Cardiac fibroblast (primary cell): ENCODE measurements at regions not wholly inside any gene's neighbourhood (a gene's known extent, or its start where the extent isn't known, plus 50 kb on each side); places are given as distances from the start of the nearest gene placed in this dataset.

Experiments
- DNase-seq, 2 donors: peaks; one replicate each; pipeline versions ENCODE4 v3.0.0 to v3.0.0-alpha.2; 2010; ENCODE audit warnings: low read depth in 2 of 2
- H3K4me3 ChIP-seq, 2 donors: replicated peaks in 1 of 2; 1 replicate in 1 of 2; 2 replicates in 1 of 2; pipeline ENCODE4 v1.5.1; 2011; ENCODE audit warnings: low read depth in 2 of 2, low read length in 2 of 2, mild to moderate bottlenecking in 2 of 2, moderate library complexity in 1 of 2
- TF ChIP-seq, protein P1 (sequence below): IDR thresholded peaks from one replicate; pipeline ENCODE4 v1.5.1; 2011; ENCODE audit warnings: low read depth, mild to moderate bottlenecking, low read length, inconsistent platforms

DNA sequence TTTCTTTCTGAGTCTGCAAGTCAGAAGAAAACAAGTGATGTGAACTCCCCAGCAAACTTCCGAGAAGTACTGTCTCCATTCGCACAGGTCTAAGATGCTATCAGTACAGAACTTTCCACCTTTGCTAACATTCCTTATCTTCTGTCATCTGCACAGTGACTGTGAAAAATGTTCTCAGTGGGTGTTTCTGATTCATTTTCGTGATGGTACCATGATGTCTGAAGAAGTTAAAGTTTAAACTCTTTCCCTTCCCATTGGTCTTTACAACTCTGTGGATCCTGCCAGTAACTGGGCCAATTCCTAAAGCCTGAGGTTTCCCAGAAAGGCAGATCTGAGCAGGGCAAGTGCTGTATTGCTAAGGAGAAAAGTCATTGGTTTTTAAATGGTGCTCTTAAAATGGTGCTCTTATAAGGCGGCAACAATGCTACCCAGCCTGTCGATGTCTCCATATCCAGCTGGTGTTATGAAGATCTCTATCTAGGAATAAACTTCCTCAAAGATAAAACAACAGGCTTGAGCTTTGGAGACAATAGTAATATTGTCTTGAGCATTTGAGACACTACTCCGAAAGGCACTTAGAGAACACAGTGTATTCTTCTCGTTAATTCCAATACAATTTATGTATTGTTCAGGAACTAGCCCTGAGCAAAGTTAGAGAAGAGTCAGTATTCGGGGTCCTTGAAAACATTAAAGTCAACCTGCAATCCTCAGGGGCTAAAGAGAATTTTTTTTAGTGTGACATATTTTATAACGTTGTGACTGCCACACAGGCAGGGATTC is 232.3 kb downstream of the OSR1 start:
- H3K4me3 ChIP-seq: no peak overlapping the region
- DNase-seq: no peak
- TF ChIP-seq, protein P1, sequence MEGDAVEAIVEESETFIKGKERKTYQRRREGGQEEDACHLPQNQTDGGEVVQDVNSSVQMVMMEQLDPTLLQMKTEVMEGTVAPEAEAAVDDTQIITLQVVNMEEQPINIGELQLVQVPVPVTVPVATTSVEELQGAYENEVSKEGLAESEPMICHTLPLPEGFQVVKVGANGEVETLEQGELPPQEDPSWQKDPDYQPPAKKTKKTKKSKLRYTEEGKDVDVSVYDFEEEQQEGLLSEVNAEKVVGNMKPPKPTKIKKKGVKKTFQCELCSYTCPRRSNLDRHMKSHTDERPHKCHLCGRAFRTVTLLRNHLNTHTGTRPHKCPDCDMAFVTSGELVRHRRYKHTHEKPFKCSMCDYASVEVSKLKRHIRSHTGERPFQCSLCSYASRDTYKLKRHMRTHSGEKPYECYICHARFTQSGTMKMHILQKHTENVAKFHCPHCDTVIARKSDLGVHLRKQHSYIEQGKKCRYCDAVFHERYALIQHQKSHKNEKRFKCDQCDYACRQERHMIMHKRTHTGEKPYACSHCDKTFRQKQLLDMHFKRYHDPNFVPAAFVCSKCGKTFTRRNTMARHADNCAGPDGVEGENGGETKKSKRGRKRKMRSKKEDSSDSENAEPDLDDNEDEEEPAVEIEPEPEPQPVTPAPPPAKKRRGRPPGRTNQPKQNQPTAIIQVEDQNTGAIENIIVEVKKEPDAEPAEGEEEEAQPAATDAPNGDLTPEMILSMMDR: no peak

GRCh38 chr2:19124135-19124534 is 234.3 kb downstream of the OSR1 start:
- no peak overlapping the region for H3K4me3 ChIP-seq
- TF ChIP-seq, protein P1: no peak
- peak; percentile 42 to 95 for DNase-seq

DNA sequence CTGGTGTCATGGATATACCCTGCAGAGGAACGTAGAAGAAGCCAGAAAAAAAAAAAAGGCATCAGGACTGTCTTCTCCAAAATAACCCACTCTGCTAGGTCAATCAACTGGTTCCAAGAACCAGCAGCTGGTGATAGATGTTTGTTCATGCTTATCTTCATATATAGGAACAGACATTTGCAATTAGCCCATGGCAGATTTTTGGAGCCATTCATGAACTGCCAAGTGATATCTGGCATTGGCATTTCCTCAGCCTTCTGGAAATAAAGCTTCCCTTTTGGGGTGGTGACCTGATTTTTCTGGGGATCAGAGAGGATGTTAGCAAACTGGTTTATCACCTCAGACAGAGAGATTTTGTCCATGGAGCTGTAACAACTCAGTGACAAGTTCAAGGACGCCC is 234.9 kb downstream of the OSR1 start:
- no peak overlapping the region for H3K4me3 ChIP-seq
- no peak for DNase-seq
- TF ChIP-seq, protein P1: no peak

GRCh38 chr2:19122220-19122619 is 236.2 kb downstream of the OSR1 start:
- TF ChIP-seq, protein P1: no peak
- no peak overlapping the region for H3K4me3 ChIP-seq

DNA sequence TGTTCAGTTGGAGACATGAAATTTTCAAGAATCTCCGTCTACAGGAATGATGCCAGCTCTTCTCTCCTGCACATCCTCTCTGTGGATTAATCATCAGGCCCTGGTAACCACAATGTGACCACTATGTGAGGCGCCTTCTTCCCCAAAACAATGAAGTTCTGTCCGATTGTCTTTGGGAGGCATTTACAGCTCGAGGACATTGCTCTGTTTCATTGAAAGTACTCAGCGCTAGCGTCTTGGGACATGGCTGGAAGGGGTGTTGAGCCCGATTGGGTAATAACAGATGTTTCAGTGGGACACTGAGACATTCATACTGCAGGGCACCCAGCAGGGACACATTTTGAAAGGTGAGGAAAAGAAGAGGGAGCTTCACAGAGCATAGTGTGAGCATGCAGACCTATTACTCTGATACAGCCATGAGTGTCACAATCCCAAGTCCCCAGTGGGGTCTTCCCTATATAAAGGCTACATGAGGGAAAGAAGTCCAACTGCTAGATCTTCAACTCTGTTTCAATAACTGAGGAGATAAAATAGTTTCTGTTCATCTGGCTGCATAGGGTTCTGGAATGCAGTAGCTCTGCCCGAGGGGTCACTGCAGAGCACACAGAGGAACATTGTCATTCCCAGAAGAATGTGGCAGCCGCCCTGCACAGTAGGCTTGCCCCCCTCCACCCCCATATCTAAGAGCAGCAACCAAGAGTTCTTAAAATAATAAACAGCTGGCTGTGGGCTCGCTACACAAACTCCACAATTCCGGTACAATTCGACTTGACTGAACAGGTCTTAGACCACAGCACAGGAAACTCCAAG is 237.3 kb downstream of the OSR1 start:
- TF ChIP-seq, protein P1: peak; percentile 4
- peak overlapping the region in 1 of 2 donors; percentile 16 for H3K4me3 ChIP-seq
- DNase-seq: peak; percentile 84 to 96

More at GRCh38 chr2:19122220-19122619, 236.2 kb downstream of the OSR1 start:
- no peak for DNase-seq

DNA sequence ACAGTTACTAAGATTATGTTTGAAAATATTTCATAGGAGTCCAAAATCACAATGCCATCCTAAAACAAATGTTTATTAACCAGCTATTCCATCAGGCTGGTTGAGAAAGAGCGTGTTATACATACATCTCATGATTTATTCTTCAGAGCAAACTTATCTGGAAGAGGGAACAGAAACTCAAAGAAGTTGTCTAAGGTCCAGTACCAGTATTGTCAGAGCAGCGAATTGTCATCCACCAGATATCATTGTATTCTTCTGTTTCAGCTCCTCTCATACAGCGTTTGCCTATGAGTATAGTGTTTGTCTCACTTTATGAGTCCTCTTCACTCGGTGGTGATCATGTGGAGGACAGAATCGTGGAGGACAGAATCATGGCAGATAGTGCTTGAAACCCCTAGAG is 238.2 kb downstream of the OSR1 start:
- no peak for DNase-seq

More for the DNA sequence above, 238.2 kb downstream of the OSR1 start:
- TF ChIP-seq, protein P1: no peak
- no peak overlapping the region for H3K4me3 ChIP-seq
